ENCODE measurements at regions not wholly inside any gene's neighbourhood (a gene's known extent, or its start where the extent isn't known, plus 50 kb on each side); places are given as distances from the start of the nearest gene placed in this dataset.

GRCh38 chr7:40996233-40996677 lies 706.6 kb downstream of the INHBA start (continued):
- TF ChIP-seq, protein P1, sequence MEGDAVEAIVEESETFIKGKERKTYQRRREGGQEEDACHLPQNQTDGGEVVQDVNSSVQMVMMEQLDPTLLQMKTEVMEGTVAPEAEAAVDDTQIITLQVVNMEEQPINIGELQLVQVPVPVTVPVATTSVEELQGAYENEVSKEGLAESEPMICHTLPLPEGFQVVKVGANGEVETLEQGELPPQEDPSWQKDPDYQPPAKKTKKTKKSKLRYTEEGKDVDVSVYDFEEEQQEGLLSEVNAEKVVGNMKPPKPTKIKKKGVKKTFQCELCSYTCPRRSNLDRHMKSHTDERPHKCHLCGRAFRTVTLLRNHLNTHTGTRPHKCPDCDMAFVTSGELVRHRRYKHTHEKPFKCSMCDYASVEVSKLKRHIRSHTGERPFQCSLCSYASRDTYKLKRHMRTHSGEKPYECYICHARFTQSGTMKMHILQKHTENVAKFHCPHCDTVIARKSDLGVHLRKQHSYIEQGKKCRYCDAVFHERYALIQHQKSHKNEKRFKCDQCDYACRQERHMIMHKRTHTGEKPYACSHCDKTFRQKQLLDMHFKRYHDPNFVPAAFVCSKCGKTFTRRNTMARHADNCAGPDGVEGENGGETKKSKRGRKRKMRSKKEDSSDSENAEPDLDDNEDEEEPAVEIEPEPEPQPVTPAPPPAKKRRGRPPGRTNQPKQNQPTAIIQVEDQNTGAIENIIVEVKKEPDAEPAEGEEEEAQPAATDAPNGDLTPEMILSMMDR (IDR thresholded peaks at IDR 0.05; ENCODE audit: low read depth, low read length, missing input control): no peak
- no peak for TF ChIP-seq HNF4G (IDR thresholded peaks at IDR 0.05)
- TF ChIP-seq HNF4A (conservative IDR thresholded peaks at IDR 0.05): no peak
- no peak for TF ChIP-seq TAF1 (conservative IDR thresholded peaks at IDR 0.05)
- no peak for TF ChIP-seq RXRA (IDR thresholded peaks at IDR 0.05)

- Histone ChIP-seq H3K27ac (ENCODE audit: low read depth in 1 of 2, low read length in 2 of 2) (no peak overlapping the region), H3K4me1 (ENCODE audit: control insufficient read depth in 4 of 4, insufficient read depth in 4 of 4, low read length in 3 of 4) (peaks cover 0 to 3% (median 0%) of the 10 kb centered on the region in 4 donors), H3K36me3 (ENCODE audit: control insufficient read depth in 4 of 4, insufficient read depth in 3 of 4, low read depth in 1 of 4, low read length in 3 of 4) (no peaks in the 10 kb centered on the region), H3K9ac (ENCODE audit: low read depth in 1 of 2, low read length in 2 of 2) (no peak overlapping the region), H3K4me3 (ENCODE audit: low read depth in 1 of 3, low read length in 3 of 3) (no peak overlapping the region), H3K9me3 (ENCODE audit: control insufficient read depth in 4 of 4, low read length in 3 of 4) (no peaks in the 10 kb centered on the region), H3K27me3 (ENCODE audit: control insufficient read depth in 4 of 4, insufficient read depth in 4 of 4, low read length in 3 of 4) (no peaks in the 10 kb centered on the region)
- WGBS: 97% methylated on average over 3 of the region's 3 CpGs
- TF ChIP-seq FOXA1 (IDR thresholded peaks at IDR 0.05) (no peak), JUND (IDR thresholded peaks at IDR 0.05) (no peak), RAD21 (IDR thresholded peaks at IDR 0.05) (no peak), RXRA (IDR thresholded peaks at IDR 0.05) (no peak), FOXA2 (IDR thresholded peaks at IDR 0.05) (no peak), HNF4G (IDR thresholded peaks at IDR 0.05) (no peak), EGR1 (IDR thresholded peaks at IDR 0.05; ENCODE audit: low read depth in 2 of 2) (no peak), GABPA (IDR thresholded peaks at IDR 0.05 in 1 of 2, conservative IDR thresholded peaks at IDR 0.05 in 1 of 2) (no peak), SP1 (IDR thresholded peaks at IDR 0.05) (no peak), NR2F2 (IDR thresholded peaks at IDR 0.05) (no peak), YY1 (IDR thresholded peaks at IDR 0.05) (no peak), TAF1 (conservative IDR thresholded peaks at IDR 0.05) (no peak), HNF4A (conservative IDR thresholded peaks at IDR 0.05) (no peak), ZBTB33 (IDR thresholded peaks at IDR 0.05) (no peak), ATF3 (IDR thresholded peaks at IDR 0.05) (no peak)
- TF ChIP-seq, protein P2, sequence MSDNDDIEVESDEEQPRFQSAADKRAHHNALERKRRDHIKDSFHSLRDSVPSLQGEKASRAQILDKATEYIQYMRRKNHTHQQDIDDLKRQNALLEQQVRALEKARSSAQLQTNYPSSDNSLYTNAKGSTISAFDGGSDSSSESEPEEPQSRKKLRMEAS (IDR thresholded peaks at IDR 0.05): no peak
- TF ChIP-seq, protein P3, sequence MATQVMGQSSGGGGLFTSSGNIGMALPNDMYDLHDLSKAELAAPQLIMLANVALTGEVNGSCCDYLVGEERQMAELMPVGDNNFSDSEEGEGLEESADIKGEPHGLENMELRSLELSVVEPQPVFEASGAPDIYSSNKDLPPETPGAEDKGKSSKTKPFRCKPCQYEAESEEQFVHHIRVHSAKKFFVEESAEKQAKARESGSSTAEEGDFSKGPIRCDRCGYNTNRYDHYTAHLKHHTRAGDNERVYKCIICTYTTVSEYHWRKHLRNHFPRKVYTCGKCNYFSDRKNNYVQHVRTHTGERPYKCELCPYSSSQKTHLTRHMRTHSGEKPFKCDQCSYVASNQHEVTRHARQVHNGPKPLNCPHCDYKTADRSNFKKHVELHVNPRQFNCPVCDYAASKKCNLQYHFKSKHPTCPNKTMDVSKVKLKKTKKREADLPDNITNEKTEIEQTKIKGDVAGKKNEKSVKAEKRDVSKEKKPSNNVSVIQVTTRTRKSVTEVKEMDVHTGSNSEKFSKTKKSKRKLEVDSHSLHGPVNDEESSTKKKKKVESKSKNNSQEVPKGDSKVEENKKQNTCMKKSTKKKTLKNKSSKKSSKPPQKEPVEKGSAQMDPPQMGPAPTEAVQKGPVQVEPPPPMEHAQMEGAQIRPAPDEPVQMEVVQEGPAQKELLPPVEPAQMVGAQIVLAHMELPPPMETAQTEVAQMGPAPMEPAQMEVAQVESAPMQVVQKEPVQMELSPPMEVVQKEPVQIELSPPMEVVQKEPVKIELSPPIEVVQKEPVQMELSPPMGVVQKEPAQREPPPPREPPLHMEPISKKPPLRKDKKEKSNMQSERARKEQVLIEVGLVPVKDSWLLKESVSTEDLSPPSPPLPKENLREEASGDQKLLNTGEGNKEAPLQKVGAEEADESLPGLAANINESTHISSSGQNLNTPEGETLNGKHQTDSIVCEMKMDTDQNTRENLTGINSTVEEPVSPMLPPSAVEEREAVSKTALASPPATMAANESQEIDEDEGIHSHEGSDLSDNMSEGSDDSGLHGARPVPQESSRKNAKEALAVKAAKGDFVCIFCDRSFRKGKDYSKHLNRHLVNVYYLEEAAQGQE (IDR thresholded peaks at IDR 0.05): no peak
- TF ChIP-seq, protein P1 (IDR thresholded peaks at IDR 0.05; ENCODE audit: low read depth, low read length, missing input control): no peak
- DNase-seq (ENCODE audit: low spot score): no peak
Measured at GRCh38 chr7:40990841-40991240, 712.0 kb downstream of the INHBA start.

All from liver (tissue), 8 donors.